ENCODE measurements at regions not wholly inside any gene's neighbourhood (a gene's known extent, or its start where the extent isn't known, plus 50 kb on each side); places are given as distances from the start of the nearest gene placed in this dataset.

GRCh38 chr7:87003872-87004798 is 55.3 kb downstream of the ELAPOR2 start:
- Histone ChIP-seq H3K27me3 (ENCODE audit: control insufficient read depth in 2 of 2, insufficient read depth in 2 of 2, low read length in 2 of 2) (no peaks in the 10 kb centered on the region), H3K79me2 (ENCODE audit: control insufficient read depth, insufficient read depth, low read length) (no peaks in the 10 kb centered on the region), H3K9ac (replicated peaks; ENCODE audit: extremely low read depth, insufficient read depth, low read length) (no peak overlapping the region), H3K9me3 (replicated peaks; ENCODE audit: control insufficient read depth, insufficient read depth, low read length) (no peaks in the 10 kb centered on the region), H3K4me2 (ENCODE audit: insufficient read depth, low read length) (peak overlapping the region; percentile 14), H3K9me1 (replicated peaks; ENCODE audit: control insufficient read depth, extremely low read depth, insufficient read depth, low read length) (no peaks in the 10 kb centered on the region), H3K4me3 (replicated peaks in 1 of 3; ENCODE audit: insufficient read depth in 1 of 3, low read depth in 1 of 3, low read length in 3 of 3) (no peak overlapping the region), H3K27ac (ENCODE audit: insufficient read depth, low read depth, low read length) (no peak overlapping the region), H3K36me3 (ENCODE audit: control insufficient read depth in 2 of 2, extremely low read depth in 1 of 2, insufficient read depth in 2 of 2, low read length in 2 of 2) (no peaks in the 10 kb centered on the region), H3K4me1 (ENCODE audit: control insufficient read depth, extremely low read depth, insufficient read depth, low read length) (peaks cover 12% of the 10 kb centered on the region), H2AFZ (ENCODE audit: low read depth, low read length) (peak overlapping the region; percentile 16), H4K20me1 (replicated peaks; ENCODE audit: control insufficient read depth, extremely low read depth, insufficient read depth, low read length) (peaks cover 3% of the 10 kb centered on the region)
- FAIRE-seq: peak; percentile 70
- BruUV-seq (replicated peaks): no TSS peak
- ChIA-PET CTCF (interaction anchor here (1.0 to 2.4 kb wide), 7 partner anchors 9 to 144 kb away, joined by 3 to 7 read pairs (median 4); partner anchors contain the start of gene ELAPOR2), POLR2A (no interaction called here)
- peak; percentile 30 for DNase-seq (ENCODE audit: low read depth, low spot score)
- intact Hi-C loops (cut with micrococcal nuclease) (no loop called here), dilution Hi-C loops (cut with MboI; ENCODE audit: extremely low pct_ligation_motif_present, low sequenced_read_pairs) (no loop called here)
- TF ChIP-seq MYC (IDR thresholded peaks at IDR 0.05; ENCODE audit: low read depth, low read length): no peak
- TF ChIP-seq GATA2 (IDR thresholded peaks at IDR 0.05; ENCODE audit: insufficient read depth, insufficient read length, low read depth, low read length): peak; percentile 56

GRCh38 chr7:87001214-87001613 is 58.2 kb downstream of the ELAPOR2 start:
- ChIA-PET POLR2A (no interaction called here), CTCF (interaction anchor here (0.8 to 2.1 kb wide), 8 partner anchors 10 to 147 kb away, joined by 3 to 9 read pairs (median 4); no protein-coding TSS in a partner anchor)
- no peak for TF ChIP-seq EZH2 (IDR thresholded peaks at IDR 0.05; ENCODE audit: borderline replicate concordance, low read depth, low read length, severe bottlenecking)
- TF ChIP-seq FOS (IDR thresholded peaks at IDR 0.05; ENCODE audit: borderline replicate concordance, insufficient read depth, low read length): peak; percentile 7
- dilution Hi-C loops (cut with MboI; ENCODE audit: extremely low pct_ligation_motif_present, low sequenced_read_pairs) (no loop called here), intact Hi-C loops (cut with micrococcal nuclease) (no loop called here)
- Histone ChIP-seq H3K9ac (replicated peaks; ENCODE audit: extremely low read depth, insufficient read depth, low read length) (no peak overlapping the region), H3K4me3 (replicated peaks in 1 of 3; ENCODE audit: insufficient read depth in 1 of 3, low read depth in 1 of 3, low read length in 3 of 3) (no peak overlapping the region), H3K9me1 (replicated peaks; ENCODE audit: control insufficient read depth, extremely low read depth, insufficient read depth, low read length) (no peaks in the 10 kb centered on the region), H3K4me1 (ENCODE audit: control insufficient read depth, extremely low read depth, insufficient read depth, low read length) (peaks cover 12% of the 10 kb centered on the region), H3K79me2 (ENCODE audit: control insufficient read depth, insufficient read depth, low read length) (no peaks in the 10 kb centered on the region), H3K27me3 (ENCODE audit: control insufficient read depth in 2 of 2, insufficient read depth in 2 of 2, low read length in 2 of 2) (no peaks in the 10 kb centered on the region), H4K20me1 (replicated peaks; ENCODE audit: control insufficient read depth, extremely low read depth, insufficient read depth, low read length) (peaks cover 3% of the 10 kb centered on the region), H2AFZ (ENCODE audit: low read depth, low read length) (no peak overlapping the region), H3K4me2 (ENCODE audit: insufficient read depth, low read length) (no peak overlapping the region), H3K36me3 (ENCODE audit: control insufficient read depth in 2 of 2, extremely low read depth in 1 of 2, insufficient read depth in 2 of 2, low read length in 2 of 2) (no peaks in the 10 kb centered on the region), H3K9me3 (replicated peaks; ENCODE audit: control insufficient read depth, insufficient read depth, low read length) (no peaks in the 10 kb centered on the region), H3K27ac (ENCODE audit: insufficient read depth, low read depth, low read length) (no peak overlapping the region)
- no TSS peak for BruUV-seq (replicated peaks)
- DNase-seq (ENCODE audit: low read depth, low spot score) (peak; percentile 34), FAIRE-seq (peak; percentile 81)

Data from endothelial cell of umbilical vein (primary cell).